ENCODE measurements at regions not wholly inside any gene's neighbourhood (a gene's known extent, or its start where the extent isn't known, plus 50 kb on each side); places are given as distances from the start of the nearest gene placed in this dataset.
A peak's percentile ranks its signal among the peaks of the same experiment; 100 is the strongest.

- no peak overlapping the region for H2BK5ac ChIP-seq (ENCODE audit: insufficient read length, low read length)
- no peak overlapping the region for H4K5ac ChIP-seq (ENCODE audit: insufficient read length, low read depth, low read length)
- Mint-ChIP-seq H3K4me3 (no peak overlapping the region), H3K27me3 (ENCODE audit: low read depth) (peaks cover 54% of the 10 kb centered on the region), H3K9me3 (no peaks in the 10 kb centered on the region), H3K4me1 (peaks cover 11 to 21% of the 10 kb centered on the region in 2 experiments), H3K27ac (no peak overlapping the region; a peak in 1 of 7 replicates), H3K36me3 (ENCODE audit: insufficient read depth in 1 of 3, low read depth in 3 of 3) (no peaks in the 10 kb centered on the region)
- no CpG with 5 or more reads among the region's 16 CpGs for WGBS (ENCODE audit: extremely low coverage, insufficient read length, low lambda C conversion rate)
- no peak overlapping the region for H2BK15ac ChIP-seq (ENCODE audit: low read depth, low read length)
- H4K8ac ChIP-seq (replicated peaks; ENCODE audit: insufficient read length, low read depth, low read length), result no peak overlapping the region
- no peak overlapping the region for H2AFZ ChIP-seq (ENCODE audit: low read length)
- no peak overlapping the region for H2BK12ac ChIP-seq (ENCODE audit: insufficient read length, low read depth, low read length)
- H2BK120ac ChIP-seq (ENCODE audit: low read depth, low read length, poor library complexity, severe bottlenecking), result no peak overlapping the region
- H3K27me3 ChIP-seq (ENCODE audit: insufficient read depth, low read length), result no peaks in the 10 kb centered on the region
- no peak for TF ChIP-seq CTCF (conservative IDR thresholded peaks at IDR 0.05)
- no peaks in the 10 kb centered on the region for H3K79me1 ChIP-seq (ENCODE audit: insufficient read depth, low read depth, low read length, poor library complexity, severe bottlenecking)
- DNase-seq, result peak; percentile 37
- peaks cover 8% of the 10 kb centered on the region for H3K23me2 ChIP-seq (ENCODE audit: insufficient read length, low read depth, low read length, poor library complexity, severe bottlenecking)
- H3K4me1 ChIP-seq (ENCODE audit: insufficient read depth, low read length), result no peaks in the 10 kb centered on the region
- H3T11ph ChIP-seq (ENCODE audit: low read length), result no peak overlapping the region
- no peaks in the 10 kb centered on the region for H4K20me1 ChIP-seq (ENCODE audit: control insufficient read depth, insufficient read depth, insufficient read length)
- no peak overlapping the region for H3K9ac ChIP-seq (ENCODE audit: extremely low read depth, insufficient read length, low read length)
- no peaks in the 10 kb centered on the region for H3K79me2 ChIP-seq (ENCODE audit: insufficient read depth, low read length)
- H3K56ac ChIP-seq (ENCODE audit: insufficient read length, low read depth, low read length), result no peak overlapping the region
- no peaks in the 10 kb centered on the region for H3K9me3 ChIP-seq (ENCODE audit: control insufficient read depth, low read depth, low read length)
- H4K91ac ChIP-seq (ENCODE audit: insufficient read length, low read depth, low read length), result no peak overlapping the region
- no peak overlapping the region for H3K4me2 ChIP-seq (ENCODE audit: insufficient read depth, insufficient read length, low read length)
- no peak overlapping the region for H3K4ac ChIP-seq (ENCODE audit: low read depth, low read length)
- H2AK5ac ChIP-seq (ENCODE audit: insufficient read length, low read length), result no peak overlapping the region
- H3K14ac ChIP-seq (ENCODE audit: insufficient read depth, low read length), result no peak overlapping the region
- H3K23ac ChIP-seq (ENCODE audit: insufficient read length, low read depth, low read length), result no peak overlapping the region
- H3K27ac ChIP-seq (ENCODE audit: insufficient read length, low read depth, low read length), result no peak overlapping the region
- no peak overlapping the region for H2BK20ac ChIP-seq (ENCODE audit: low read depth, low read length, poor library complexity, severe bottlenecking)
- H3K18ac ChIP-seq (ENCODE audit: insufficient read length, low read depth, low read length), result no peak overlapping the region
These were observed 174.7 kb downstream of the IGLL1 start for GRCh38 chr22:23405366-23405851.

All from H9 (cell line).